ENCODE measurements at regions not wholly inside any gene's neighbourhood (a gene's known extent, or its start where the extent isn't known, plus 50 kb on each side); places are given as distances from the start of the nearest gene placed in this dataset.

- TF ChIP-seq EZH2 (IDR thresholded peaks at IDR 0.05; ENCODE audit: low read length, unreplicated experiment) (no peak), CTCF (conservative IDR thresholded peaks at IDR 0.05; ENCODE audit: low read depth, low read length) (no peak)
These were observed 317.4 kb upstream of the DDHD1 start for GRCh38 chr14:53470351-53471043.

All from PC-3 (cell line).